ENCODE measurements at regions not wholly inside any gene's neighbourhood (a gene's known extent, or its start where the extent isn't known, plus 50 kb on each side); places are given as distances from the start of the nearest gene placed in this dataset.
"Not testable (repeated sequence)": the region's sequence is repeated elsewhere in the genome, so short reads cannot be mapped to it uniquely, and the experiment has no call there.

DNA sequence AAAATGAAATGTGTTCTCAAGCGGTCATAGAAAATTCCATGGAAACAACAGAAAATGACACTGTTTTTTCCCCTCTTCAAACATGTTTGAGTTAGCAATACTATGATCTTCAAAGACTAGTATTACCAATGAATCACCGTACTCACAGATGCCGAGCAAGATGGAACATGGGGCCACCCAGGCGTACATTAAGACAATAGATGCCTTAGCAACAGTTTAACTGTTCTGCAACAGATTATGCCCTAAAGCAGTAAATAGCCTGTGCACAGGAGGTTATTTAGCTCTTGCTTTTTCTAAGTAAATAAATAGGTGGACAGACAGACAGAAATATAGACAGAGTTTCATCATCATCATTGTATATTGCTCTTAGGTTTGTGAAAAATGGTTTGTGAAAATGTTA is 284.0 kb upstream of the DEFB112 start:
- no peak for DNase-seq (ENCODE audit: low read depth)

DNA sequence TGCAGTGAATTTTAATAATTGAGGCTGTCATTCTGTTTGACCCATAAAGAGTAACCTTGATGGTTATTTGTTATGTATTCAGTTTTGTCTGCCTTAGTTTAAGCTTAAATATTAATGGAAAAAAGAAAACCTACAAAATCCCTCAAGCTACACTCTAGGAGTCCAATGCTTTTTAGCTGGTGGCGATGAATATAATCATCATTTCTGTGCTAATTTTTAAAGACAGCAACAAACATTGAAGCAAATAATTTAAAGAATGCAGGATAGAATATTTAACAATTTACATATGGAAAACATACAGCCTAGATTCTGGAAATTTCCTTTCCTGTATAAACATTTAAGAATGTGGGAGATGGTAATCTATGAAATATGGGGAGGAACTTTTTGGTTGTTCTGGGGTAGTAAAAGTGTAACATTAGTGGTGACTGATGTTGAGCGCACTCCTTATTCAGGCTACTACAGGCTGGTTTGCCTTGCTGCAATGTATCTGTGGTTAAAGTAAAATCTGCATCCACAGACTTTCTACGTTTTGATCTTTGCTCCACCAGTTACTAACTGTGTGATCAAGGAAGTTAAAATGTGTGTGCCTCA is 287.9 kb upstream of the DEFB112 start:
- DNase-seq (ENCODE audit: low read depth) = no peak

DNA sequence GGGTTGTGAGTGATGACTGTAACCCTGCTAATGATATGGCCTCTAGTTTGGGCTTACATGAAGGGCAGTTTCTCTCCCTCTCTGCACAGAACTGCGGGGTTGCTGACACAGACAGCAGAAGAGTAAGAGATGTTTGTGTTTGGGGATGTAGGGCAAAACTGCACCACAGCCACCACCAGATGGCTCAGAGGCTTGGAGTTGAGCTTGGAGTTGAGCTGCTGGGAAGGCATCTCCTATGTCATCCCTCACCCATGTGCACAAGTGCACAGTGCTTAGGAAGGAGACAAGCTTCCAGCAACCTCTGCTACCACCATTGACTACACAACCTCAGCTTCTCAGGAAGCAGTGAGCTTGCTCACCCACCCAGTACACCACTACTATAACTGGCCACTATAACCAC is 303.9 kb upstream of the DEFB112 start:
- no peak for DNase-seq (ENCODE audit: low read depth)

DNA sequence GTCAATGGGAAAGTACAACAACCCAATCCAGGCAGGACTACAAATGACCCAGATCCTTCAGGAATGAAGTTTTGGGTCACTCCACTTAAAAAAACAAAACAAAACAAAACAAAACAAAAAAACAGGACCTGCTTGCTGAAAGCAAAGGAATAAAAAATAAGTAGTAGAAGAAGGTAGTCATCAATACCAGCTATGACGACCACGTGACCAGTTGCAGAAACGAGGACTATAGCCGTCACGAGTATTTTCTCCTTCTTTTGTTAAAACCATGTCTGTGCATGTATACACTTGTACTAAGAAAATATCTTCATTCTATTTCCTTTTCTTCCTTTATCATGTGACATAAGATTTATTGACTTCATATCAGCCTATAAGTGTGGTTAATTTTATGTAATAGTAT is 308.4 kb upstream of the DEFB112 start:
- DNase-seq (ENCODE audit: low read depth) = no peak

DNA sequence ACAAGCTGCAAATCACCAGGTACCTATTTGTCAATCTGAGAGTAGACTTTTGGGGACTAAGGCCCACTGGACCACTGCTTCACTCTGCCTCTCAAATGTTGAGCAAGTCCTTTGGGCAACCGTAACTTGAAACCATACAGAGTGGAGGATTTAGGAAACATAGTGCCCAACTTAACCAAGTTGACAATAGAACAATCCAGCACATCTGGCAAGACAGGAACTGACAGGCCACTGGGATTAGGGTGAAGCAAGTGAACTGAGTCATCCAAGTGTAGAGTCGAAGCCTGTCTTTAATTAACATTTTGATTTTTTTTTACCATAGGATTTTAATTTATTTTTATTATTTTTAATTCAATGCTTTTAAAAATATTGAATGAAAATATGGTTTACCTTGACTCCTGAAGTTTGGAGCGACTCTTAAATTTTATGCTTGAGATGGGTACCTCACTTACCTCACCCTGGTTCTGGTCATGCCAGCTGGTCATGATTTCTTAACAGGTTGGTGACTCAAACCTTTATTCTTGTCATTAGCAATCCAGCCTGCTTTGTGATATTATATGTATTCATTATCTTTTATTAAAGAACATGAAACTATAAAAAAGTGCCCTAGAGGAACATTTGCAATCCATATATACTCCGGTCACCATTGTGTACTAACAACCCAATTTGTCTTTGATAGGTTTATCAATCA is 312.1 kb upstream of the DEFB112 start:
- no peak for DNase-seq (ENCODE audit: low read depth)

DNA sequence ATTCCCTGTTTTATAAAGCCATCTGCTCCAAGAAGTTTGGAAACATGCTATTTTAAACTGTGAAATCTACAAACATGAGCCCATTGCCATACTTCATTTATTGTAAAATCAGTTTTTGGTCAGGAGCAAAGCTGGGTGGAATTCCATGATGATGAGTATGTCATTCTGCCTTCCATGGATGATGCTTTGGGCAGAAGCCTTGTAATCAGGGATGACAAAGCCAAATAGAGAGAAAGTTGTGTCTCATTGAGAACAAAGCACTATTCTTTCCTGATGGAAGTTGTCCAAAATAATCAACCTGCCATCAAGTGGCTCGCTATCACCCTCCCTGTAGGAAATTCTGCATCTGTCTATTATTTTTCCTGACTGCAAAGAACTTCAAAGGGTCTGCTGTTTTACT is 313.0 kb upstream of the DEFB112 start:
- DNase-seq (ENCODE audit: low read depth) = no peak

DNA sequence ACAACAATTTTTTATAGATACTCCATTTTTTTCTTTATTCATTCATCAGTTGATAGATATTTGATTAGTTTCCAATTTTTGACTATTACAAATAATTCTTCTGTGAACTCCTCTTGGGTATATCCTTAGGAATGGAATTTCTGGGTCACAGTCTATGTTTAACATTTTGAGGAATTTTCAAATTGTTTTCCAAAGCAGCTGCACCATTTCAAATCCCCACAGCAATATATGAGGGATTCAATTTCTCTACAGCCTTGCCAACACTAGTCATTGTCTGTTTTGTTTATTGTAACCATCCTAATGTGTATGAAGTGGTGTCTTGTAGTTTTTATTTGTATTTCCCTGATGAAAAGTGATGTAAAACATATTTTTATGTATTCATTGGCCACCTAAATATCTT is 320.3 kb upstream of the DEFB112 start:
- no peak for DNase-seq (ENCODE audit: low read depth)

DNA sequence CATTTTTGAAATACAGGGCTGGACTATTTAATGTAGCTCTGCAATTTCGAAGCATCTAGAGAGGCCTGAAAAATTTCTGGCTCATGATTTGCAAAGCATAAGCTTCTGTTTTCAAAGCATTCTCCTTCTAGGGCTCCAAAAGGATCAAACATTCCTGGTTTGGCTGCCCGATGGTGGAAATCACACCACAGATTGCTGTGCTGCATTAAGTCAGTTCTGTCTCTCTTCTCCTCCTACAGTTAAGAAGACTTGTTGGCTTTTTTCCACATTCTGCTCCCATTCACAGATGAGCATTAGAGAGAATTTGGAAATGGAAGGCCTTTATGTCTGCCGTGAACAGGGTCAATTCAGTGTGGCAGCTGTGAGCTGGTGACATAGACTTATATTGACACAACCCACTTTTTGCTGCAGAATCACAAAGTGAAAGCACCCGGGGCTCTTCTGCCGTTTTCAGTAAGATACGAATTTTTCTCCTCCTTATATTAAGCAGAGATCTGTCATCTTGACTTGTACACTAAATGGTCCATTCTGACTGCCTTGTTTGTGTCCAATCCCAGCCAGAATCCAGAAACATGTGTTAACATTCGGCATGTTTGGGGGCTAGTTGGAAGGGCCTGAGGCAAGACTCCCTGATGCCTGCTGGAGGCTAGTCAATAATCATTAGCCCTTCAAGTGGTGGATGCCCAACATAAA is 330.8 kb upstream of the DEFB112 start:
- DNase-seq (ENCODE audit: low read depth) = peak; percentile 8

DNA sequence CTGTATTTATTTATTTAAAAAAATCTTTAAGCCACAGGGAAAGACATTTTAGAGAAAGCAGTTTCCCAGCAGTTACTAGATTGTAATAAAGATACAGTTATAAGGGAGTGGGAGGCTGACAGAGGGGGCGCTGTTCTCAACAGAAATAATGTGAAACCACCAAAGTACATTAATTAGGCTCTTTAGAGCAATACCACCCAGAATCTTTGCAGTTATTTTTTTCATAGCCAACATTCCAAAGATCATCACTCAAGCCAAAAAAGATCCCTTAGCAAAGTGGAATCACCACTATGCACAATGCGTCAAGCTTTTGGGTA is 331.3 kb upstream of the DEFB112 start:
- DNase-seq (ENCODE audit: low read depth) = peak; percentile 9

DNA sequence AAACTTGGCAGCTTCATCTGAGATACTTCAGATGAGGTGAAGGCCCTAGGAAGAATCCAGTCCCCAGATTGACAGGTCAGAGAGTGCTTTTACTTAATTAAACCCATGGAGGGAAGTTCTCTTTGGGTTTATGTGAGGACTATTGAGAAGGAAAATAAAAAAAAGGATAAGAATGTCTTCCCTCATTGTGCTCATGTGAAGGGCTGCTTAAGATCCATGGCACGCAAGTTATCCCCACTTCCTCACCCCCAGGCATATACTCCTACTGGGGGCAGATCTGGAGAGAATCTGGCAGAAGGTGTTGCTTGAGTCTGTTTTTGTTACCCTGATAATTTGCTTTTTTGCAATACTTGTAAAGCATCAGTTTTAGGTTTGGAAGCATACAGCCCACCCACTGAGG is 322.9 kb upstream of the TFAP2D start:
- no peak for DNase-seq (ENCODE audit: low read depth)

DNA sequence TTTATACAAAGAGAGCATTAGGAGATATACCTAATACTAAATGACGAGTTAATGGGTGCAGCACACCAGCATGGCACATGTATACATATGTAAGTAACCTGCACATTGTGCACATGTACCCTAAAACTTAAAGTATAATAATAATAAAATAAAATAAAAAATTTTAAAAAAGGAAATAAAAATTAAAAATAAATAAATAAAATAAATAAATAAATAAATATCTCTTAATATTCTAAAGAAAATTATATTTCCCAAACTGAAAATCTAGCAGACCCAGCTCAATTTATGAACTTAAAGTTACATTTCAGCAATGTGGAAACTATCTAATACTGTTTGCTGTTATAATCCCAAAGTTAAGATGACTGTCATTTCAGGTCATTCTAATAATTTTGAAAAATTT is 319.2 kb upstream of the TFAP2D start:
- not testable (repeated sequence) for DNase-seq (ENCODE audit: low read depth)

DNA sequence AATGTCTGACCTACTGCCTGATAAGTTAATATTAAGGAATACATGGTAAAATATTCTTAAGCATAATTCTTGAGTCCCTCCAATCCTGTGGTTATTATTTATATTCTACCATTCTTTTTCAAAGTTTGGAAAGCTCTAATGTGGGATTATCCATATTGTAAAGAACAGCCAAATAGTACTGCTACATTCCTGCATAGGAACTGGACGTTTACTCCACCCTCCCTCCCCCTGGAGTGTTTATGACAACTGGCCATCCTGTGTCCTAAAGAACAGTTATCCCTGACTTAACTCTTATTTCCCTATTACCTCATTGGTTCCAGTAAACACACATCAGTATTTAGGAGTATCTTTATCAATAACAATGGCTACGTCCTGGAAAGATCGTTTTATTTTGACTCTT is 308.7 kb upstream of the TFAP2D start:
- no peak for DNase-seq (ENCODE audit: low read depth)

DNA sequence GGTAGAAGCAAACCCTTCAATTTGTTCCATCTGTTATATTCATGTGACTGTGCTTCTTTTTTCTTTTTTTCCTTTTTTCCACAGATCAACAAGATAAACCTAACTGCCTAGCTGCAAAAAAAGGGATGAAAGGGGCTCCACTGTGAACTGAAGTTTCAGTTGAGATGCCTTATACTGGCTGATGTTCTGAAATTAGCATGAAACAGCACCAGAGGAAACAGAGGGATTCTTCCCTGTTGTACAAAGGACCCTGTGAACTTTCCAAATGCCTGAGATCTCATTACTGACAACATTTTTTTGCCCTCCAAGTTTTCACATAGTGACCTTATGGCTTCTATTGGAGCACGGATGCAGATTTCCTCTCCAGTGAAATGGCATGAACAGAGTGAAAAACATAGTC is 302.7 kb upstream of the TFAP2D start:
- no peak for DNase-seq (ENCODE audit: low read depth)

DNA sequence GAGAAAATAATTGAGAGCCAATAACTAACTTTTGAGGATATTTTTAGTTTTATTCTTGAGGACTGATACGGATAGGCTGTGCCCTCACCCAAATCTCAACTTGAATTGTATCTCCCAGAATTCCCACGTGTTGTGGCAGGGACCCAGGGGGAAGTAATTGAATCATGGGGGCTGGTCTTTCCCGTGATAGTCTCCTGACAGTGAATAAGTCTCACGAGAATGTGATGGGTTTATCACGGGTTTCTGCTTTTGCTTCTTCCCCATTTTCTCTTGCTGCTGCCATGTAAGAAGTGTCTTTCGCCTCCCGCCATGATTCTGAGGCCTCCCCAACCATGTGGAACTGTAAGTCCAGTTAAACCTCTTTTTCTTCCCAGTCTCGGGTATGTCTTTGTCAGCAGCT is 292.3 kb upstream of the TFAP2D start:
- DNase-seq (ENCODE audit: low read depth) = peak; percentile 59

DNA sequence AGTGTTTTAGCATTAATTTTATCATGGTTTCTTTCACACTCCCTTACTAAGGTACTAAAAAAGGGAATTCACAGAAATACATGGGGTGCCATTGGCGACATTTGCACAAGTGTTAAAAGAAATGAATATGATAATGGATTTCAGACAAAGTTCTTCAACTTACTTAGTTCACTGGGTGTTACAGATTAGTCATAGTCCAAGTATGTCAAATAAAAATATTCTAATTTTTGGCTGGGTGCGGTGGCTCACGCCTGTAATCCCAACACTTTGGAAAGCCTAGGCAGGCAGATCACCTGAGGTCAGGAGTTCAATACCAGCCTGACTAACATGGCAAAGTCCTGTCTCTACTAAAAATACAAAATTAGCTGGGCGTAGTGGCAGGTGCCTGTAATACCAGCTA is 286.1 kb upstream of the TFAP2D start:
- DNase-seq (ENCODE audit: low read depth) = no peak

DNA sequence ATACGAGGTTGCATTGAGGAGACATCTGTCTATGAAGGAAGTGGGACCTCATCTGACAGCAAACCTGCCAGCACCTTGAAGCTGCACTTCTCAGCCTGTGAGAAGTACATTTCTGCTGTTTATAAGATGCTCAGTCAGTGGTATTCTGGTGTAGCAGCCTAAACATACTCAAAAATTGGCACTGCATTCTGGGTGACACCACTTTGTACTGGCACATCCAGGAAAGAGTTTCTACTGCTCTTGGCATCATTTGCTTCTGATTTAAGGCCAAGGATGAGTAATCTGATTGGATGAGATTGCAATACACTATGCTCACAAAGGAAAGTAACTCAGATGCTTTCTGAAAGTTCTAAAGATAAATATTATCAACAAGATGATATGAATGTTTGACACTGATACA is 275.4 kb upstream of the TFAP2D start:
- DNase-seq (ENCODE audit: low read depth) = peak; percentile 7

DNA sequence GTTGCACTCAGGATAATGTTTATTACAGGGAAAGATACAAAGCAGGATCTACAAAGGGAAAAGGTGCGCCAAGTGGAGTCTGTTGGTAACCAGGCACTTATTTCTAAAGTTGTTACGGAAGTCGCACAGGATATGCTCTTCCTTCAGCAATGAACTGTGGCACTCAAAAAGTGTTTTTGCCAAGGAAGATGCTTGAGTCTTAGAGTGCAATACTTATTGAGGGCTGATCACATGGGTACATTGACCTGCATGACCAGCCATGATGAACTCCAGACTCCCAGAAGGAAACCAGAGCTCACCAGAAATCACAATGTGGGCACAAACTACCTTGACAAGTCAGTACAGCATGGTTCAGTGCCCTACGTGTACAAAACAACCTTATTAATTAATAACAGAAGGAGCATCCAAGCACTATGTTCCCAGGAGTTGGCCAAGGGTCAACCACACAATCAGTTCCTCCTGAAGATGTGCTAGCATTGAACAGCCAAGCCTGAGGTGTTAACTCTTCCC is 270.7 kb upstream of the TFAP2D start:
- DNase-seq (ENCODE audit: low read depth) = no peak

DNA sequence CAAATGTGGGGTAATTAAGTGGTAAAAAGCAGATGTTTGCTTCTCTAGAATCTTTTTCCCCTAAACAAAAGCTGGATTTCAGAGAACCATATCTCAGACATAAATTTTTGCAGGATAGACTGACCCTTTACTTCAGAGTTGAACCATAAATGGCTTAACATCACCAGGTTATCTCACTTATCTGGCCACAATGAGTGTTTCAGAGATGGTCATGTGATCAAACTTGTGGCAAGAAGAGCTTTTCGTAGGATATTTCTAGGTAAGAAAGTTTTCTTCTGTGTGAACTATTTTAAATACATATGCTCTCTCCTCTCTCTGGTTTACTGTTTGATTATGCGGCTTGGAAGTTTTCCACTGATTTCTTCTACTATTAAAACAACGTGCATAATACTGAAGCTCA is 270.2 kb upstream of the TFAP2D start:
- no peak for DNase-seq (ENCODE audit: low read depth)

DNA sequence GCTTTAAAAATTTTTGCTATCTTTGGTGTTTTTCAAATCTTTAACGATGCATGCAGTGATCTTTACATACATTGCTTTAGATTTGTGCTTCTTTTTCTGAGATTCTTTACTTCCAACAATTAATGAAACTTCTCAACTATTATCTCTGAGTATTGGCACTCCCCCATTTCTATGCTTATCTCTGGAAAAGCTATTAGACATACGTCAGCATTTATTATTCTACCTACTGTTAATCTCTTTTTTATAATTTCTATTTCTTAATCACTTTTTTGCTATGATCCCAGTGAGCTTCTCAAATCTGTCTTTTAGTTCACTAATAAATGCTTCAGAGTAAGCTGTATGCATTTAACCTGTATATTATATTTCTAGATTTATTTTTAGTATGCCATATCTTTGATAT is 264.2 kb upstream of the TFAP2D start:
- DNase-seq (ENCODE audit: low read depth) = no peak

DNA sequence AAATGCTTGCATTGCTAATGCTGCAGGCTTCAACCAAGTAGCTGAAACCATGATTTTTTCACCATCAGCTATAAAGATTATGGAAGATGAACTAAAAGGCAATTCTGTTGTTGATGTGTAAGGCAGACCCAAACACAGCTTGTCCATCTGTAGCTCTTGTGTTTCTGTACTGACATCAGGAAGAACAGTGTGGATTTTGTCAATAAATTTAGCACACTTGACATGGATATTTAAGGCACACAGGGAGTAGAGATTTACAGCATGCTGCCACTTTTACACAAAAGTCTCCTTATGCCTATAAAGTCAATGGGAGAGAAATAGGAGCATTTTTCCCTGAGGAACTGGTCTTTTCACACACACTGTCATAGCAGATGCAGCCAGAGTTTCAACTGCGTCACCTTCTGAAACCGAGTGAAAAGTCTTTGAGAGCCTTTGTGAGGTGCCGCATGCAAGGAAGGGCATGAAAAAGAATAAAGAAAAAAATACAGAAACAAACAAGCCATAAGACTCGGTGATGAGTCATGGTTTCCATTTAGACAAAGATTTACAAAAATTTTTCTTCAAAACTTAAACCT is 261.4 kb upstream of the TFAP2D start:
- peak; percentile 4 for DNase-seq (ENCODE audit: low read depth)

DNA sequence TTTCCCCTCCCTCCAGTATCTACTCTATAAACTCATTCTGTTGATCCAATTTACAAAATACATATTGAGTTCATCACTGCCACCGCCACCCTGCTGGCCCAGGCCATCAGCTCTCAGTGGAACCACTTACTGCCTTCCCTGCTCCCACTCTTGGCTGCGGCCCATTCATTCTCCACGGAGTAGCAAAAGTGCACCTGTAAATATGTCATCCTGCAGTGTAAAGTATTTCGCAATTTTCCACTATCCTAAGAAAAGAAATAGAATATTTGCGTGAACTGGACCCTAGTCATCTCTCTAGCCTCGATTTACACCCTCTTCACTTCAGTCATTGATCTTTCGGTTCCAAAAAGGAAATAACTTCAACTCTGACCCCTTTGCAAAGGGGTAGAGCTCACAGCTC is 258.3 kb upstream of the TFAP2D start:
- no peak for DNase-seq (ENCODE audit: low read depth)

DNA sequence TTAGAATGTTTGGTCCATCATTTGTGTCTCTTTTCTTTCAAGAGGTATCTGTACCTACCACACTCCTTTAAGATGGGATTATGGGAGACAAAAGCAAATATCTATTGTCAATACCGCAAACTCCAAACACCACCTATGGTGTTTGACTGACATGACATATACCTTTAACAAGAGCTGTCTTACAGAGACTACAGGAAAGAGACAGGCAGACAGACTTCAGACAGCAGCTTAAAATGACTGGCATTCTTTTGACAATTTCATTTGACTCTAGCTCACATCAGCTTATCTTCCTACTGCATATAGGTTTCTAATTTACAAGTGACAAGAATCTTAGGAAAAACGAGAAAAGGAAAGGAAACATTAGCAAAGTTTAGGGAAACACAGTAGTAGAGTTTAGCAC is 256.0 kb upstream of the TFAP2D start:
- DNase-seq (ENCODE audit: low read depth) = no peak

DNA sequence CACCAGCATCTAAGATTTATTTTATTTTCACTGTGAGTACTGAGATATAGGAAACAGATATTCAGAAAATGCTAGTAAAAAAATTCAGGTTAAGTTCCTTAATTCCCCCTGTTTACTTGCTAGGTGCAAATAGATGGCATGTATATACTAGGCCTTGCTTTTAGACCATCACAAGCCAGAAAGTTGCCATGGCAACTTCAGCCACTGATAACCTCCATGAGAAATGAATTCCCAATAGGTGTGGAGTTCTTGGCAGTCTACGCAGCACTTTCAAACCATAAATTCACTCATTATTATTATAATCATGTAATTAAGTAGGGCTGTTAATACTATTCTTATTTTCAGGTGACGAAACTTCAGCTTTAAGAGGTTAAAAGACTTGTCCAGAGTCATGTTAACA is 251.6 kb upstream of the TFAP2D start:
- DNase-seq (ENCODE audit: low read depth) = no peak

All from M059J (cell line).